Small intestine (tissue), 7 donors: ENCODE measurements at regions not wholly inside any gene's neighbourhood (a gene's known extent, or its start where the extent isn't known, plus 50 kb on each side); places are given as distances from the start of the nearest gene placed in this dataset.
"Not testable (repeated sequence)": the region's sequence is repeated elsewhere in the genome, so short reads cannot be mapped to it uniquely, and the experiment has no call there.

ENCODE experiments used
- DNase-seq, 2 donors: peaks; one replicate each; pipeline versions ENCODE4 v3.0.0 to v3.0.0-alpha.2; 2013
- FAIRE-seq: peaks from 2 replicates; lab custom pipeline; 2012; peaks lifted over from hg19 to GRCh38; lab: Jason Lieb, UNC
- H3K27ac ChIP-seq, 3 donors: one replicate each; pipeline ENCODE4 v1.5.1; 2013; ENCODE audit warnings: low read length in 2 of 3, mild to moderate bottlenecking in 2 of 3, control low read depth in 1 of 3, inconsistent platforms in 1 of 3, low read depth in 1 of 3, moderate library complexity in 1 of 3
- H3K27me3 ChIP-seq, 3 donors: one replicate each; pipeline ENCODE4 v1.6.1; 2013; ENCODE audit warnings: low read length in 3 of 3, inconsistent platforms in 1 of 3; ENCODE audit not compliant: control insufficient read depth in 3 of 3, insufficient read depth in 3 of 3
- H3K36me3 ChIP-seq, 3 donors: one replicate each; pipeline ENCODE4 v1.6.1; 2013; ENCODE audit warnings: low read length in 3 of 3, inconsistent platforms in 1 of 3, low read depth in 1 of 3, mild to moderate bottlenecking in 1 of 3, moderate library complexity in 1 of 3; ENCODE audit not compliant: control insufficient read depth in 3 of 3, insufficient read depth in 2 of 3
- H3K4me1 ChIP-seq, 3 donors: one replicate each; pipeline ENCODE4 v1.6.1; 2013; ENCODE audit warnings: low read length in 2 of 3, inconsistent platforms in 1 of 3, low read depth in 1 of 3, mild to moderate bottlenecking in 1 of 3, moderate library complexity in 1 of 3; ENCODE audit not compliant: control insufficient read depth in 3 of 3, insufficient read depth in 2 of 3
- H3K4me3 ChIP-seq, 3 donors: one replicate each; pipeline ENCODE4 v1.5.1; 2013; ENCODE audit warnings: low read length in 3 of 3, control low read depth in 1 of 3, inconsistent platforms in 1 of 3, low read depth in 1 of 3, mild to moderate bottlenecking in 1 of 3, moderate library complexity in 1 of 3
- H3K9me3 ChIP-seq, 2 donors: one replicate each; pipeline ENCODE4 v1.6.1; 2013; ENCODE audit warnings: low read depth in 1 of 2, low read length in 1 of 2; ENCODE audit not compliant: control insufficient read depth in 2 of 2, insufficient read depth in 1 of 2
- WGBS, 3 donors: extraction: QIAGEN DNeasy Blood & Tissue Kit; methylation state at CpG; one replicate each; pipeline ENCODE4 v1.1.7; 2013; 5-methylcytosine and 5-hydroxymethylcytosine counted together
- donor health status: healthy with polysubstance abuse.
- donor health status: control.
- donor health status: control.
- donor health status: Bipolar disorder and iron deficiency.
- donor health status: healthy.

DNA sequence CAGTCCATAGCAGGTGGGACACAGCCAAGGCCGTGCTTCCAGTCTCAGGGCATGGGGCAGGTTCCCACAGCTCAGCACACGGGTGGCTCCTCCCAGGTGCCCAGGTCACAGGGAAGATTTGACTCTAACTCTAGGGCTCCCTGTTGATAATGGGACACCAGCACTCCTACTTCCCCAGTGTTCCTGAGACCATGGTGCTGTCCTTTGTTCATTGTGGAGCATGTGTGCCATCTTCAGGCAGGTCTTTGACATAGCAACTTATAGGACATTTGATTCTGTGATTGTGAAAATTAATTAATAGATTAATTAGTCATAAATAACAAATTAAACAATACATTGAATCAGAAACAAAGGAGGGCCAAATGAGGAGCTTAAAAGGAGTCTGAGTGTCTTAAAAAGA is 635.0 kb downstream of the RPIA start:
- FAIRE-seq, H3K27me3 ChIP-seq, H3K4me1 ChIP-seq, H3K4me3 ChIP-seq, H3K36me3 ChIP-seq, H3K27ac ChIP-seq, H3K9me3 ChIP-seq: not testable (repeated sequence)
- peak in 1 of 2 donors; percentile 0 for DNase-seq
- no CpG with 5 or more reads among the region's 2 CpGs for WGBS, 3 donors

DNA sequence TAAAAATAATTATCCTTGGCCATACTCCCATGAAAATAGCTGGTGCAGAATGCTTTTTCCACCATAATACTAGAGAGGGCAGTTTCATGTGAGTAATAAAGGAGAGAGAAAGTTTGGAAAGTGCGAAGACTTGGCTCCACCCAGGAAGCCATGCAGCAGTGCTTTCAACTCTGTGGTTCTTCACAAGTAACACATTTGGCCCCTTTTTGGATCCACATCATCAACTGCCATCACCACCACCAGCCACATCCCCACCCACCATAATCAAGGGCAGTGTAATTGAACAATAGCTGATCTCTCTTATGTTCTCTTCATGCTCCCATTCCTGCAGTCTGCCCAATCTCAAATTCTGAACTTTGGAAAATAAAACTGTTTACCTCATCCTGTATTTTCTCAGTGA is 637.3 kb downstream of the RPIA start:
- FAIRE-seq, H3K4me3 ChIP-seq, DNase-seq, H3K36me3 ChIP-seq, H3K27me3 ChIP-seq, H3K4me1 ChIP-seq, H3K9me3 ChIP-seq, H3K27ac ChIP-seq: not testable (repeated sequence)
- no CpG with 5 or more reads among the region's 1 CpG for WGBS, 3 donors
